ENCODE measurements at regions not wholly inside any gene's neighbourhood (a gene's known extent, or its start where the extent isn't known, plus 50 kb on each side); places are given as distances from the start of the nearest gene placed in this dataset.
A peak's percentile ranks its signal among the peaks of the same experiment; 100 is the strongest.
"Not testable (repeated sequence)": the region's sequence is repeated elsewhere in the genome, so short reads cannot be mapped to it uniquely, and the experiment has no call there.

DNA sequence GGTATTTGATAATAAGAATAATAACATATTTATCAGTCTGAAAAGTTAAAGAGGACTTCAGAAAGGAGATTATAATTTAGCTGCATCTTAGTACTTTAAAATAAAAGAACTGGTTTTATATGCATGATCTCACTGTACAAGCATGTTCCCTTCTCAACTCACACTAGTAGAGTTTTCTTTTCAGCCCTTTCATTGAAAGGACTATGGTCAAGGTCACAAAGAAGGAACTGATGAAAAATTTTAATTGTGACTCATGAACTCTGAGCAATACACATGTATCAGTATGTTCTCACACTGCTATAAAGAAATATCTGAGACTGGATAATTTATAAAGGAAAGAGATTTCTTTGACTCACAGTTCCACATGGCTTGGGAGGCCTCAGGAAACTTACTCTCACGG, 73.7 kb upstream of the NDST4 start:
- no peak for DNase-seq

- peak; percentile 10 for DNase-seq
Observed at GRCh38 chr4:115179438-115180062, 66.1 kb upstream of the NDST4 start.

- not testable (repeated sequence) for DNase-seq
Observed at GRCh38 chr4:115178687-115179086, 65.3 kb upstream of the NDST4 start.

DNA sequence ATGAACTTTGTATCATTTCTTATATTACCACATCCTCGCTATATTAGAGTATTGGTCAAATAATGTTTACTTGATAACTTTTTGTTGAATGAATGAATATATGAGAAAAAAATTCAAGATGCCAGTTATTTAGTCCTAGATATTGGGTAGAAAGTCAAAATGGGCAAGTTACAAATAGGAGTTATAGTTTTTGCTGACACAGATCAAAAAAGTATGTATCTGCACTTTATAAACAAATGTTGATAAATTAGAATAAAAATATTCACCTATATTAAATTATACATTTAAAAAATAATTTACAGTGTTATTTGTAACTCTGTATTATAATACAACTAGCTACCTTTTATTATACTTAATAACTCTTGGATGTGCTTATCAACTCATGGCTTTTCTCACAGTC, 57.8 kb upstream of the NDST4 start:
- DNase-seq, result no peak

- no peak for DNase-seq
Observed at GRCh38 chr4:115165503-115165902, 52.1 kb upstream of the NDST4 start.

All from activated gamma-delta T cell (primary cell).